ENCODE measurements at regions not wholly inside any gene's neighbourhood (a gene's known extent, or its start where the extent isn't known, plus 50 kb on each side); places are given as distances from the start of the nearest gene placed in this dataset.

DNA sequence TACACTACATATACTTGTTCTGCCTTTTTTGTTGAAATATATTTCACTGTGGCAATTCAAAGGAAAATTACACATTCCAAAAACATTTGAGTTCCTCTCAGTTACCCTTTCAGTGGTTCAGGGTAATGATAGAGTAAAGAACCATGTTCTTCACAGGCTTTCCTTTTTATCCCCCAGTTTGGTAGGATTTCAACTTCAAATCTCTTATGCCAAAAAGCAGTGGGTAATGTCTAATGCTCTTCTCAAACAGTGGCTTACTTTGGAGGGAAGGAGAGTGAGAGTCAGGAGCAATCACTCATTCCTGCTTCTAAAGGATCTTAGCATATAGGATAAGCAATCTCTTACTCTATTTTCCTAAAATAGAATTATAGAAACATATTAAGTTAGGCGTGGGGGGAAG, 290.6 kb downstream of the ZEB2 start:
- FAIRE-seq (no peak), DNase-seq (ENCODE audit: insufficient read length, low spot score) (no peak)
- no peak for TF ChIP-seq POLR2A (IDR thresholded peaks at IDR 0.05; ENCODE audit: low read depth, low read length)

DNA sequence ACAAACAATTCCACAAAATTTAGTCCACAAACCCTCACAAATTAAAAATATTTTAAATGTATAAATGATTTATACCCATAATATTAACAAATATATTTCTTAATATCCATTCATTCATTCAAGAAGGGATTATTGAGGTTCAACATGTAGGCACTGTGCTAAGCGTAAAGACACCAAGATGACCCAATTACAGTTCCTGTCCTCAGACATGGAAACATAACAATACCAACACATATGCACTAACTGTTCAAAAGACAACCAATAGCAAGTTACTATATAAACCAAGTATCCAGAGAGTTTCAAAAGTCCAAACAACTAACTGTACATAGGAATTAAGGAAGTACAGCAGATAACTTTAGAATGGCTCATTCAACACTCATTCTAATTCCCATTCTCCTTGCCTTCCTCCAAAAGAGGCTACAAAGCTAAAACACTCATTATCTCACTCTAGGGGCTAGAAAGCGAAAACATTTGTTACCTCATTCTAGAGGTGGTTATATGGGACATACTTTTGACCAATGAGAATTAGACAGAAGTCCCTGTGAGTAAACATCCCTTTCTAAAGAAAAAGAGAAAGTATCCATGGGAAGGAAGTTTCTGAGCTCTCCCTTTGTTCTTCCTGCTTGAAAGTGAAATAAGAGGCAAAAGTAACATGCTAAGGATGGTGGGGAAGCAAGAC, 292.4 kb downstream of the ZEB2 start:
- no peak for TF ChIP-seq POLR2A (IDR thresholded peaks at IDR 0.05; ENCODE audit: low read depth, low read length)
- no peak for DNase-seq (ENCODE audit: insufficient read length, low spot score)
- FAIRE-seq = no peak

DNA sequence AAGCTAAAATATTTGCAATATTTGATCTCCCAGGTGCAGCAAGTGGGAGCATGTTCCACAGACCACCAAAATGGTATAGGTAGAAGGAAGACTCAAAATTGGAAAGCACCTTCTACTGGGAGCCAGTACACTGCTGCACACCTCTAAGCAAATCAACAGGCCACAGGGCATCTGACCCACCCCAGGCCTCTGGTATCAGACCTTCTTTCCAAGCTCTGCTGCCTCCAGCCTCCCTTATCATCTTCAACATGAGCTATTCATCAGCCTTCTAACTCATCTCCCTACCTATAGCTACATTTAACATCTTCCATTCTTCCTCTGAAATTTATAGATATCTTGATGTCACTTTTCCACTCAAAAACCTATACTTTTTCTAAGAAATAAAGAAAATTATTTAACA, 294.8 kb downstream of the ZEB2 start:
- FAIRE-seq (no peak), DNase-seq (ENCODE audit: insufficient read length, low spot score) (no peak)
- TF ChIP-seq POLR2A (IDR thresholded peaks at IDR 0.05; ENCODE audit: low read depth, low read length) = no peak

DNA sequence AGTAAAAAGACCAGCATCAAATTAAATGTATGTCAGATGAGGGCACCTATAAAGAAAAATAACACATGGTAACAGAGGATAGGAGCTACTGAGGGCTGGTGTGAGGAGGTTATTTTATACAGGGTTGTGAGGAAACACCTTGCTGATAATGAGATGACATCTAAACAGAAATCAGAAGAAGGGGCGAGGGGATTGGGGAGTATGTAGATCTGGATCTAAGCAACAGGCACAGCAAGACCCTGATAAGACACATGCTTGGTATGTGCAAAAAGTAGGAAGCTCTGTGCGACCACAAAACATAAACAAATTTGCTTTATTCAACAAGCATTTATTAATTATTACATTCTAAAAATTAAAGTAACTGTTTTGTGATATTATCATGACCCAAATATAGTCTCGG, 295.4 kb downstream of the ZEB2 start:
- DNase-seq (ENCODE audit: insufficient read length, low spot score) (no peak), FAIRE-seq (no peak)
- TF ChIP-seq POLR2A (IDR thresholded peaks at IDR 0.05; ENCODE audit: low read depth, low read length) = no peak

DNA sequence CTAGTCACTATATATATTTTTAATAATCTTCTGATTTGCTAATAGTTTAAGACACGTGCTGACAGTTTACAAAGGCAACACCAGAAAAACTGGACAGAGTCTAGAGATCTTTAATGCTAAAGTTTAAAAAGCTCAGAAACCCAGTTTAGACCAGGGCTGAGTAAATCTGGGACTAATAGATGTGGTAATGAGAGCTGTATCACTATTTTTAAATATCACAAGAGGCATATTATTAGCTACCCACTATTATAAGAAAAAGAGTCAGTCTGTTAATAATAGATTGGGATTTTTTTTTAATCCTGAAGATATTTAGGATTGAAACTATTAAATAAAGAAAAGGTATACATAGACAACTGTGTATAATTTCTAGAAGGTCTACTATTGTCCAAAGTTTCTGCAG, 299.9 kb downstream of the ZEB2 start:
- DNase-seq (ENCODE audit: insufficient read length, low spot score) (no peak), FAIRE-seq (no peak)
- TF ChIP-seq POLR2A (IDR thresholded peaks at IDR 0.05; ENCODE audit: low read depth, low read length) = no peak

DNA sequence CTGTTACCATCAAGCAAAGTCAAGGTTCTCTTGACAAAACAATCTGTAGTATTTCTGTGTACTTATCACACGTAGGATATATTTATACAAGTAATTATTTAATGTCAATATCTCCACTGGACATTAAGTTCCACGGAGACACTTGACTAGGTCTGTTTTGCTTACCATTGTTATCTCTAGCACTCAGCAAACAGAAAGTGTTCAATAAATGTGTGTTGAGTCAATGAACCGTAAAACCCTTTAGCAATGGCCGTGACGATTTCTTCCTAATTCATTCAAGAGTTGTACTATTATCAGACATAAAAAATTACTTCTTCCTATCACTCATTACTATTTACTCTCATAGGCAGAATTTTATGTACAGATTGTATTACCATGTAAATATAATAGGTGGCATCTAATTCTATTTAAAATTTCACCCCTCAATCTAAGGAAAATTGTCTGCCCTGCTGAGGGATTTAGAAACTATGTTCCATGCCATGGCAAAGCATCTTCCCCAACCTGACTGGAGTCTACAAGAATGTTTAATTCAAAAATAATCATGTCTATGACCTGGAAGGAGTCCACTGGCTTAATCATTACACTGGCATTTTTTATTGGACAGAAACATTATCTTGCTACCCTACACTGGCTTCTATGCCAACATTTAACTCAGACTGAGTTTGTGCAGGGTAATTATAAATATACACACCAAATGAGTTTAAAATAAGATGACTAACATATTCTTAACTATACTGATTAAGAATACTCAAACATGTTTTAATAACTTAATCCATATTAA, 301.9 kb downstream of the ZEB2 start:
- no peak for DNase-seq (ENCODE audit: insufficient read length, low spot score)
- no peak for TF ChIP-seq POLR2A (IDR thresholded peaks at IDR 0.05; ENCODE audit: low read depth, low read length)
- no peak for FAIRE-seq

DNA sequence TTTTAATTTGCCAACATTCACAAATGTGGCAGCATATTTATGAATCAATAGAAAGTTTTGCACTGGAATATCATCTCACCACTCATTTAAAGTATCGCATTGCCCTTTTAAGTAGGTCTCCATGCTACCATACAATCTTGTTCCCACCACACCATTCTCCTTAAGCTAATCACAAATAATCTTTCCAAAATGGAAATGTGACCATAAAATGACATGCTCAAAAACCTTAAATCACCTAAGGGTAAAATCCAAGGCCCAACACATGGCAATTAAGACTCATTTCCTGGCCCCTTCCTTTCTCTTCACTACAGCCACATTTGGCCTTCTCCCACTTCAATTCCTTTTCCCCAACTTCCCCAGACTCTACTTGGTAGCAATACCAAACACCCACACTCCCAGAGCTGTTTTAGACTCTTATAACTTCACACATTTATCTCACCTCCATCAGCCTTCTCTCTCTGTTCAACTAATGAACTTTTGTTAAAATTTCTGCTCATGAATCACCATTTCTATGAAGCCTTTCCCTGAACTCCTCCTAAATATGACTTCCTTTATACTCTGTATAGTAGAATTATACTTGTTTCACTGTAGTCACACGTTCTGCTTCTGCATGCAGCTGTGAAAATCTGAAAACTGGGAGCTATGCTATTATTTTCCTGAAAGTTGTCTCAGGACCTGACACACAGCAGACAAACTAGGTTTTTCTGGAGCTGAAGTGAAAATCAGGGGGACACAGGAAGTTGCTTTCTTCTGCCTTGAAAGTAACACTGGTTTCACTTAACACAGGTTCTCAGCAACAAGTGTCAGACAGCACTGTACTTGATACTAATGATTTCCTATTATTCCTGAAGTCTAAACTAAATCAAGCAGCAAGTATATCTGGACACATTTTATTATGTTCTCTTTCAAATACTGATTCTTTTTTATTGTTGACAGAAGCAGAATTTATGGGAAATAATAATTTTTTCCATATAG, 303.9 kb downstream of the ZEB2 start:
- TF ChIP-seq POLR2A (IDR thresholded peaks at IDR 0.05; ENCODE audit: low read depth, low read length) = no peak
- FAIRE-seq (no peak), DNase-seq (ENCODE audit: insufficient read length, low spot score) (no peak)

DNA sequence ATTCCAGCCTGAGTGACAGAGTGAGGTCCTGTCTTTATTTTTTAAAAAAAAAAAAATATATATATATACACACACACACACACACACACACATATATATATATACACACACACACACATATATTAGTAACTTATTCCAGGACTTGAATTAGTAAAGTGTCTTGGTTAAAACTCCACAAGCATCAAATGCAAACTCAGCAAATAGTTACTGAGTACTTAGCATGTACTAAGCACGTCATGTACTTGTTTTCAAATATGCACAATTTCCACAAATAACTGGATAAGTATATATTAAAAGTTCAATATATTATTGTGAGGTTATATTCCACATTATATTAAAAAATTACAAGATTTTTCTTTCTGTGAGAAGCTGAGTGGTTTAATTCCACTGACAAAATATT, 304.7 kb downstream of the ZEB2 start:
- FAIRE-seq (no peak), DNase-seq (ENCODE audit: insufficient read length, low spot score) (no peak)
- no peak for TF ChIP-seq POLR2A (IDR thresholded peaks at IDR 0.05; ENCODE audit: low read depth, low read length)

DNA sequence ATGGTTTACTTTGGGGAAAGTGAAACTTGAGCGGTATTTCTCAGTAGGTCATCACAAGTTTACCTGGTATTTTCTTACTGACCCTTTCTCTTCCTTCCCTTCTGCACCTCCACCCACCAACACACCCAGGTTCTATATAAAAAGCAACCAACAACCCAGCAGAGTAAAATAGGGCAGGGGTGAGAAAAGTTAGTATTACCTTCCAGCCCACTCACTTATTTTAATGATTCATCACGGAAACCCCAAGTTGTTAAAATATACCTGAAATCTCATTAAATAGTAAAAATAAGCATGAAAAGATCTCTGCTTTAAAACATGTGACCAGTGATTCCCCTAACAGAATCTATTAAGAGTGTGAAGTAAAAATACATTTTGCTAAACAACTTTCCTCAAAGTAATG, 306.1 kb downstream of the ZEB2 start:
- no peak for DNase-seq (ENCODE audit: insufficient read length, low spot score)
- FAIRE-seq = no peak

DNA sequence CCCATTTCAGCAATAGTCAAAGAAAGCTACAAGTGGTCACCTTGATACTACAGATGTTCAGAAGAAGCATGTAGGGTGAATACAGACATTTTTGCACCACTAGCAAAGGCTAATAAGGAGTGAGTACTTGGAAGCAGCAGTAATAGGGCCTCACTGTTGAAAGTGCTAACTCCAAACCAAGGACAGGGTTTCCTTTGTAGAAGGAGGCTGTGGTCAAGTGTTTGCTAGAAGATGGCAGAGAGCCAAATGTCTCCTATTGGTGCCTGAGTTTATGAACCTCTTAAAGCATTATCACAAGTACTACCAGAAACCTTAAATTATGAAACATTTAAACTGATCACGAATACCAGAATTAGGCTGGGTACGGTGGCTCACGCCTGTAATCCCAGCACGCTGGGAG, 308.1 kb downstream of the ZEB2 start:
- FAIRE-seq = no peak
- DNase-seq (ENCODE audit: insufficient read length, low spot score) = no peak
- TF ChIP-seq POLR2A (IDR thresholded peaks at IDR 0.05; ENCODE audit: low read depth, low read length) = no peak

More for the DNA sequence above, 306.1 kb downstream of the ZEB2 start:
- TF ChIP-seq POLR2A (IDR thresholded peaks at IDR 0.05; ENCODE audit: low read depth, low read length) = no peak

DNA sequence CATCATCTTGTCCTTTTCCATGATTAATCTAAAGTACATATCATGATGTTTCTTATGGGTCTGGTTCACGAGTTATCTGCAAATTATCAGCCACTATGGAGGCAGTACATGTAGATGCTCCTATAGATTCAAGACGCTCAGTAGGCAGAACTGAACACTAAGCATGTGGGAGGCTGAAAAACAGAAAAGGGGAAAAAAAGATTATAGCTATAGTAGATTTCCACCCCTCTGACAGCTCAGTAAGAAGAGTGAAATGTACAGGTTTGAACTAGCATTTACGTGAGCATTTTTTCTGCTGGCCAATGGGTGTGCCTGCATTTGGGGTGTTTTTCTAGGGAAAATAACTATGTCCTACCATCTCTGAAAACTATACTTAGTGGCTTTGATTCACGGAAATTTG, 308.9 kb downstream of the ZEB2 start:
- FAIRE-seq = no peak
- DNase-seq (ENCODE audit: insufficient read length, low spot score) = no peak
- TF ChIP-seq POLR2A (IDR thresholded peaks at IDR 0.05; ENCODE audit: low read depth, low read length) = no peak

DNA sequence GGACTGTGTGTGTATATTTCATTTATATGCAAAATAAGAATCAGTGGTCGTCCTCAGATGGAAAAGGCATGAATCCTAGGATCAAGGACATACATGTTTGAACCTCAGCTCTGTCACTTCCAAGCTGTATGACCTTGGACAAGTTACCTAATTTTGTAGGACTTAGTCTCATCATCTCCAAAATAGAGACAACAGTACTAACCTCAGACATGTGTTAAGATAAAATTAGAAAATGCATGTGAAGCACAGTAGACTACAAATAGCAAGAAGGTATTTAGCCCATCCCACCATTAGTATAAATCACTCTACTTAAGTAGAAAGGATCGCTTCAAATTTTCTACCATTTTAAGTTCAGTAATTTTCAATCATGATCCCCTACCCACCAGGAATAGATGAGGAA, 309.8 kb downstream of the ZEB2 start:
- DNase-seq (ENCODE audit: insufficient read length, low spot score) = no peak
- no peak for FAIRE-seq
- no peak for TF ChIP-seq POLR2A (IDR thresholded peaks at IDR 0.05; ENCODE audit: low read depth, low read length)

DNA sequence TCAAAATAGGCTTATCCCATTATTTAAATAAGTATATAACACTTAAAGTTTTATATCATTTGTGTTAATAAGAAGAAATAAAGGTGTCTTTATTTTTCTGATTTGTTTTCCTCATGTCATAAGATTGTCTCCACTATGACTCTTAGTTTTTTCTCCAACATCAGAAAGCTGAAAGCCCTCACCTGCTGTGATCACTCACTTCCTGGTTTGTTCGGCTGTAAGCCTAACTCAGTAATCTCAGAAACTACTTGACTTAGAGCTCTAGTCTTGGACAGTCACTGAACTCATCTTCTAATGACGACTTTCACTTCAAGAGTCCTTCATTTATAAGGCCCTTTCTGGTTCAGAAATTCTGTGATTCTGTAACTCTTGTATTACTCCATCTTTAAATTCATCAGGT, 311.0 kb downstream of the ZEB2 start:
- no peak for TF ChIP-seq POLR2A (IDR thresholded peaks at IDR 0.05; ENCODE audit: low read depth, low read length)
- FAIRE-seq = no peak
- no peak for DNase-seq (ENCODE audit: insufficient read length, low spot score)

DNA sequence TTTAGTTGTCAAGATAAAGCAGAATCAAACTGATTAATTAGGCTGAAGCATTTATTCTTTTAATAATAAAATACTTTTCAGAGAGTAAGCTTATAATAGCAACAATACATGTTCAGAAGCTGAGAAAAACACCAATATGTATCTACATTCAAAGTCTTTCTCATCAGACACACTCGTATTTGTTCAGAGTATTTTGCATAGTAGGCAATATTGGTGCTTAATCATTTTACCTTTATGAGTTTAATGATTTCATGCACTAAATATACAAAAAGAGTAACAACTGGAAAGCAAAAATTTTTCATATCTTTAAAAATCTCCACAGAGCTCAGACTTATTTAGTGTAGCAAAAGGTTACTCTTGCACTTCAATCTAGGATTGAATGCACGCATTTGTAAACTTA, 313.9 kb downstream of the ZEB2 start:
- DNase-seq (ENCODE audit: insufficient read length, low spot score) (no peak), FAIRE-seq (no peak)
- TF ChIP-seq POLR2A (IDR thresholded peaks at IDR 0.05; ENCODE audit: low read depth, low read length) = no peak
